ENCODE measurements at regions not wholly inside any gene's neighbourhood (a gene's known extent, or its start where the extent isn't known, plus 50 kb on each side); places are given as distances from the start of the nearest gene placed in this dataset.

- TF ChIP-seq POLR2A (IDR thresholded peaks at IDR 0.05) (no peak), CTCF (IDR thresholded peaks at IDR 0.05) (no peak)
Measured at GRCh38 chr2:221726894-221727513, 154.9 kb upstream of the EPHA4 start.
